SK-N-MC (cell line): ENCODE measurements at regions not wholly inside any gene's neighbourhood (a gene's known extent, or its start where the extent isn't known, plus 50 kb on each side); places are given as distances from the start of the nearest gene placed in this dataset.

Experiments
- EZH2 ChIP-seq: fragments of 200-600 bp; sonication (generic); IDR thresholded peaks from one replicate; pipeline ENCODE4 v1.6.1; 2017; ENCODE audit warnings: antibody characterized with exemption
- POLR2AphosphoS5 ChIP-seq: IDR thresholded peaks from 2 replicates; pipeline ENCODE4 v1.6.1; 2012; ENCODE audit warnings: mild to moderate bottlenecking, low read depth, low read length, borderline replicate concordance

- TF ChIP-seq EZH2 (no peak), POLR2AphosphoS5 (no peak)
These were observed 149.7 kb upstream of the SPACA7 start for GRCh38 chr13:112226320-112227002.
